NCI-H226 (cell line): ENCODE measurements at regions not wholly inside any gene's neighbourhood (a gene's known extent, or its start where the extent isn't known, plus 50 kb on each side); places are given as distances from the start of the nearest gene placed in this dataset.
"Not testable (repeated sequence)": the region's sequence is repeated elsewhere in the genome, so short reads cannot be mapped to it uniquely, and the experiment has no call there.

Experiments used
- DNase-seq: peaks from one replicate; pipeline ENCODE4 v3.0.0-alpha.2; 2015

DNA sequence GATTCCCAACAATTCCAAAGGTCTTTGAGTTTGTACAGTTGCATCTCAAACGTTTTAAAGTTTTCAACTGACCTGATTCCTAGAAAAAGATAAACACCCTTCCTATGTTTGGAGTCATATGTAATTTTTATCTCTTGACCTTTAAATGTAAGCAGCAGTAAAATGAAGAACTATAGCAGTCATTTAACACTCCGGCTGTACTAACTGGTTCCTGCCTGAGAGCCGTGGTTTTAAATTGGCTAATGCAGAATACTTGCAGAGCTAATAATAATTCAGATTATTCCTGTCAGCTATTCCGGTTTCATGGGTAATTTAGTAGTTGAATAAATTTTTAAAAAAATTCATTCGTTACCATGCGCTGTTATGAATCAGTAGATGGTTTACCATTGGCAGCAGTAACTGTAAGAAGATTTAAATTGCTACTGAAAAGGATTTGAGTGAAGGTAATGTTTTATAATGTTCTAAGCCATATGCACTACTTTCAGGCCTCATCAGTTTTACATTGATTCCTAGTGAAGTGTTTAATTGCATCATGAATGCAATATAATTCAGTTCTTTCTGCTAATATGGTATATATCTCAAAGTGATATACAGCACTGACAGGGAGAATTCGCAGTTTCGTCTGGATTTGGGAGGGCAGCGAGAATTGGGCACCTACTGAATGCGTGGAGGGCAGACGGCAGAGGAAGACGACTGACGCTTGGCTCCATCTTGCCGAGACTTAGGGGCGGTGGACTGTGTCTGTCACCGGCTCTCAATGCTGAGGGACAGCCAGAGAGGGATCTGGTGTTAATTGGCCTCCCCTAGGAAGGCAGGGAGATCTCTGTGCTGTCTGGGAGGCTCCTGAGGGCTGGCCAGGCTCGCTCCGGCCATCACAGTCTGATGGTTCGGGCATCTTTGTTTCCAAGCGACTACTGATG is 217.7 kb downstream of the PHETA1 start:
- no peak for DNase-seq

DNA sequence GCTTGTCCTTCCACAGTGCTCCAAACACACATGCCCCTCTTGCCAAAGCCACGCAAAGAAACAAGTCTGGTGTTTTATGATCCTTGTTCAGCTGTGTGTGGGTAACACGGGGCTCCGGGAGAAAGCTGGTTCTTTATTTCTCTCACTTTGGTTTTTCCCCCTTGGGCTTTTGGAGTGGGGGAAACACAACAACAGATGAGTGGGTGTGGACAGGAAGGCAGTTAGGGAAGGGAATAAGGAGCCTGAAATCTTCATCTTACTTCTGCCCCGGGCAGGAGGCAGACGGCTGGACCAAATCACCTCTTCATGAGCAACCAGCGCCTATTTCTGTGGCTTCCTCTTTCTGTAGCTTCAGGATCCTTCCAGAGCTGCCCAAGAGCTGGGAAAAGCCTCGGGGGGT is 218.5 kb downstream of the PHETA1 start:
- DNase-seq: no peak

DNA sequence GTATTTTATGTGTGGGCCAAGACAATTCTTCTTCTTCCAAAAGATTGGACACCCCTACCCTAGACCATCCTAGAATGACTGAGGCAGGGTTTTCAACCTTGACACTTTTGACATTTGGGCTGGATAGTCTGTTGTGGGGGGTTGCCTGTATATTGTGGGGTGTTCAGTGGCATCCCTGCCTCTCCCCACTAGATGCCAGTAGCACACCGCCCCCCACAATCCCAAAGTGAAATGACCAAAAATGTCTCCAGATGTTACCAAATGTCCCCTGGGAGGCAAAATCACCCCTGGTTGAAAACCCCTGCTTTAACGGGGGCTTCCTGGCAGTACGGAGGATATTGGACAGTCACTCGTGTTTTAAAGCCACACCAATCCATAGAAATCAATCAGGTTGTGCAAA is 219.6 kb downstream of the PHETA1 start:
- DNase-seq: no peak

DNA sequence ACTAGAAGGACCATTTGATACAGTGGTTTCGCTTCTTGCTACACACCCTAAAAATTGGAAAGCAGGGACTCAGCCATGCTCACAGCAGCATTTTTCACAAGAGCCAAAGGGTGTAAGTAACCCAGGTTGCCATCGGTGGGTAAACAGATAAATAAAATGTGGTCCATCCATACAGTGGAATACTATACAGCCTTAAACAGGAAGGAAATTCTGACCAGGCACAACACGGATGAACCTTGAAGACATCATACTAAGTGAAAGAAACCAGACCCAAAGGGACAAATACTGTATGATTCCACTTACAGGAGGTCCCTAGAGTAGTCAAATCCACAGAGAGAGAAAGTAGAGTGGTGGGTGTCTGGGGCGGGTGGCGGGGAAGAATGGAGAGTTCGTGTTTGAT is 220.9 kb downstream of the PHETA1 start:
- no peak for DNase-seq

DNA sequence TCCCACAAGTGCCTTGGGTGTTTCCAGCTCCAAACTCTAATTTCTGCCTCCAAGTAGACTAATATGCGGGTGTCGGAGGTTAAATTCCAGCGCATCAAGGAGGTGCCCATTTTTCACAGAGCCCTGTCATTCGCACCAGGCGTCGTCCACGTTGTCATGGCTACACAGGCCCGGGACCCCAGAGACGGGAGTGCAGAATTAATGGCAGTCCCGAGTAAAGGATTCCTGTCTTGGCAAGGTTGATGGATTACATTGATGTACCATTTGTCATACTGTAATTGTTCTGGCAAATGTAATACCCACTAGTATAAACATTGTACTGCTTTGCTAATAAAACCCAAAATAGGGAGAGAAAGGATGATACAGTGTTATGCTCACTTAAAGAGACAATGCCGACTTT is 222.9 kb upstream of the MYL2 start:
- DNase-seq: no peak

DNA sequence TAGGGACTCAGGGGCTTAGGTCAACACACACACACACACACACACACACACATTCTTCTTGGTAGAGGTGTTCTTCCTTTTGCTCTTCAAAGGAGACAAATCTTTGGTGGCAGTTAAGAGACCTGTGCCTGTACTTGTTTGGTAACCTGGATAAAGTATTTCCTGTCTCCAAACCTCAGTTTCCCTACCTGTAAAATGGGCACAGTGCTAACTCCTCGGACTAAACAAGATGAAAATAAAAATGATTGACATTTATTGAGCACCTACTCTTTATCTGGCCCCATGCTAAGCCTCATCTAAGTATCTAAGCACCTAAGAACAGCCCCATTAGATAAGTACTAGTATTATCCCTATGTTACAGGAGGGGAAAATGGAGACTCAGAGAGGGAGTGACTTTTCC is 220.8 kb upstream of the MYL2 start:
- no peak for DNase-seq

DNA sequence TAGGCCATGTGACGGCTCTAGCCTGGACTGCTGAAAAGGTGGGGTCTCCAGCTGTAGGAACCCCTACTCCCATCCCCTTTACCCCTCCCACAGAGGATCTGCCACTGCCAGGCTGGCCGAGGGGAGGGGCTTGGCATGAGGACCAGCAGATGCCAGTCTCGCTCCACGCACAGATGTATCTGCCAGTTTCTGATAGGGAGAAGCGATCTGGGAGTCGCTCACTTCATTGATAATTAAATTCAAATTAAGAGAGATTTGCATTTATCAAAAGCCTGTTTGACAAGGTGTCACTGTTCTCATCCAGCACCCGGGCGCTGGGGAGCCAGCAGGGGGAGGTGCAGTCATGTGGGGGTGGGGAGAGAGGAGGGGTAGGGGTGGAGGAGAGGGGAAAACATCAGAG is 217.6 kb upstream of the MYL2 start:
- DNase-seq: no peak

DNA sequence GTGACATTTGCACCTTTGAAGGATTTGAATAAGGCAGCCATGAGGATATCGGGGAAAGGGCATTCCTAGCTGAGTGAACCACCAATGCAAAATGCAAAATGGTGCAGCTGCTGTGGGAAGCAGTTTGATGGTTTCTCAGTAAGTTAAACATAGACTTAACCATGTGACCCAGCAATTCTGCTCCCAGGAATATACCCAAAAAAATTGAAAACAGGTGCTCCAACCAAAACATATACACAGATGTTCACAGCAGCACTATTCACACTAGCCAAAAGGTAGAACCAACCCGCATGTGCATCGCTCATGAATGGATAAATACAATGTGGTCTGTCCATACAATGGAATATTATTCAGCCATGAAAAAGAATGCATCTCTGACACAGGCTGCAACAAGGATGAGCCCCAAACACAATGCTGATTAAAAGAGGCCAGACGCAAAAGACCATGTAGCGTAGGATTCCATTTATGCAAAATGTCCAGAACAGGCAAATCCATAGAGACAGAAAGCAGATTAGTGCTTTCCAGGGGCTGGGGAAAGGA is 215.0 kb upstream of the MYL2 start:
- DNase-seq: no peak

DNA sequence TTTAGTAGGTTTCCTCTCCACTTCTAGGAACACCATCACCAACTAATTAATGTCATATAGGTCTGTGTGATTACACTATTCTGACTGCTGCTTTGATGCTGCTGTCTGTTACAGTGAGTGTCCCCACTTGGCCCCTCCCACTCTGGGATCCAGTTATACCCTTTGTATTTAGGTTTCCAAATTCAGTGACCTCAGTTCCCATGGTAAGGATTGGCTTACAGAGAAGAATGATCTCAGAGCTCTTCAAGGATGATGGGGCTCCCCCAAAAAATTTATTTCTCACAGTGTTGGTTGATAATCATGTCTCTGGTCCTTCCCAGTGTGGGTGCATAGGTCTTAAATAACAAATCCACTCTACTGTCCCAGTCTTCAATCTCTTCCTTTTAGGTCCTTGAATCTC is 210.0 kb upstream of the MYL2 start:
- no peak for DNase-seq

DNA sequence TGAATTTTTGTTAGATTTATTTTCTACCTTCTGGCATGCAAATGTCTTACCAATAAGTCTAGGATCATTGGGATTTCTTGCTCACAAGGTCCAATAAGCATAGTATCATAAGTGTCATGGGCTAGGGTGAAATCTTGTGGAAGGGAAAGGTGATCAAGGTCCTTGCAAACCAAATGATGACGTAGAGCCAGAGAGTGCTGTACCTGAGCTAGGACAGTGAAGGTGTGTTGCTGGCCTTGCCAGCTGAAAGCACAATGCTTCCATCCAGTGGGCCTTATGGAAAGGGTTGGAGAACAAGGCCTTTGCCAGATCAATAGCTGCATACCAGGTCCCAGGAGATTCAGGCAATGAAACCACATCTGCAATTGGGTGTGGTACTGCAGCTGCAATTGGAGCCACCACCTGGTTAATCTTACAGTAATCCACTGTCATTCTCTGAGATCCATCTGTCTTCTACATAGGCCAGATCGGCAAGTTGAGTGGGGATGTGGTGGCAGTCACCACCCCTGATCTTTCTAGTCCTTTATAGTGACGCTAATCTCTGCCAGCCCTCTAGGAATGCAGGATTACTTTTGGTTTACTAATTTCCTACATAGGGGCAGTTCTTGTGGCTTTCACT is 208.9 kb upstream of the MYL2 start:
- DNase-seq: no peak

DNA sequence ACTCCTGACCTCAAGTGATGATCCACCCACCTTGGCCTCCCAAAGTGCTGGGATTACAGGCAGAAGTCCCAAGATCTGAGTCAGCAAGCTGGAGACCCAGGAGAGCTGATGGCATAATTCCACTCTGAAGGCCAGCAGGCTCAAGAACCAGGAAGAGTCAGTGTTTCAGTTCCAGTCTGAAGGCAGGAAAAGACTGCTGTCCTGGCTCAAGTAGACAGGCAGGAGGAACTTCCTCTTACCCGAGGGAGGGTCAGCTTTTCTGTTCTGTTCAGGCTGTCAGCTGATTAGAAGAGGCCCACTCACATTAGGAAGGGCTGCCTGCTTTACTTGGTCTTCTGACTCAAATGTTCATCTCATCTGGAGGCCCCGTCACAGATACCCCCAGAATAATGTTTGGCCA is 206.0 kb upstream of the MYL2 start:
- no peak for DNase-seq

DNA sequence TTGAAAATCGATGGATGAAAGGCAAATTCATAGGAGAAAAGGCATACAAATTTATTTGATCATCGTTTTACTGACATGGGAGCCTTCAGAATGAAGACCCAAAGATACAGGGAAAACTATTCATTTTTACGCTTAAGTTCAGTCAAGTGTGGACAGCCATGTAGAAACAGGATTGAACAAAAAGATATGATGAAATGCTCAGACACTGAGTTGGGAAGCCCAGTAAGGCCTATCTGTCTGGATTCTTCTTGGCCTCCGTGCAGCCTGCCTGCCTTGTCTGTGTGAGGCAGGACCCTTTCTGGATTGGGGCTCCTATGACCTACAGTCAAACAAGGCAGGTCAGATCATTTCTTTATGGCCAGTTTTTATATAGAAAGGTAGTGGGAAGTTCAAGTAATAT is 203.8 kb upstream of the MYL2 start:
- DNase-seq: no peak

DNA sequence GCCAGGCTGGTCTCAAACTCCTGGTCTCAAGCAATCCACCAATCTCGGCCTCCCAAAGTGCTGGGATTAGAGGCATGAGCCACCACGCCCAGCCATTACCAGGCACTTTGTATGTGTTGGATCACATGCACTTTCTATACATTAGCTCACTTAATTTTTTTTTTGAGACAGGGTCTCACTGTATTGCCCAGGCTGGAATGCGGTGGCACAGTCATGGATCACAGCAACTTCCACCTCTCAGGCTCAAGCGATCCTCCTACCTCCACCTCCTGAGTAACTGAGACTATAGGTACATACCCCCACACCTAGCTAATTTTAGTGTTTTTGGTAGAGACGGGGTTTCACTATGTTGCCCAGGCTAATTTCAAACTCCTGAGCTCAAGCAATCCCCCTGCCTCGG is 203.0 kb upstream of the MYL2 start:
- DNase-seq: no peak

DNA sequence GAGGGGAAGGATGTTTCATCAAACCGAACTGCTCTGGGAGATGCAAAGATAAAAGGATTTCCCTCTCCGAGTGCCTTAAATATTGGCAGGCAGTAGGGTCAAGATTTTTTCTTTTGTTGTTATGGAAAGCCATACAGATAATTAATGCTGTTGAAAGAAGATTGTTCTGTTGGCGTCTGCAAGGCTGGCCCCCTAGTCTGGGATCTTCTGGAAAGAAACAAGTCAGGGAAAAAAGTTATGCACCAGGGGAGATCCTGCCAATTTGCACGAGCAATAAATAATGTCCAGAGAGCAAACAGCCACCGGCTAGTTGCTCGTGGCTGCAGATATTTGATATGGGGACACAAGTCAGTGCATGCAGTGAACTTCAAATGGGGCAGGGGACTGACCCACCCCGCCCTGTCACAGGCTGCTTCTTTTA is 202.1 kb upstream of the MYL2 start:
- DNase-seq: no peak

DNA sequence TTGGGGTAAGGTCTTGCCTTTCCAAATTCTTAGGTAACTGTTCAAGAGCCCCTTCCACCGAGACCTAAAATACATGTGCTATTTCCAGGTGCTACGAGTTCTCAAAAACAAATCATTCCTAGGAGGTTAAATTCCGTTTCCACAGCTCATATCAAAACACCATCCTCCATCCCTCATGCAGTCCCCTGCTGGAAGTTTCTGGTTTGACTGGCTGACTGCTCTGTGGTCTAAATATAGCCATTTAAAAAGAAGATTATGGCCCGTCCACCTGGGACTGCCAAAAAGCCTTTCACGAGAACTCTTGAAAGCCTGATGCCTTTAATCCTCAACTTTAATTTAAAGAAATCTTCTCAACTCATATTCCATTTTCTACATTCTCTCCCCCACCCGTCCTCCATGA is 201.5 kb upstream of the MYL2 start:
- DNase-seq: no peak

DNA sequence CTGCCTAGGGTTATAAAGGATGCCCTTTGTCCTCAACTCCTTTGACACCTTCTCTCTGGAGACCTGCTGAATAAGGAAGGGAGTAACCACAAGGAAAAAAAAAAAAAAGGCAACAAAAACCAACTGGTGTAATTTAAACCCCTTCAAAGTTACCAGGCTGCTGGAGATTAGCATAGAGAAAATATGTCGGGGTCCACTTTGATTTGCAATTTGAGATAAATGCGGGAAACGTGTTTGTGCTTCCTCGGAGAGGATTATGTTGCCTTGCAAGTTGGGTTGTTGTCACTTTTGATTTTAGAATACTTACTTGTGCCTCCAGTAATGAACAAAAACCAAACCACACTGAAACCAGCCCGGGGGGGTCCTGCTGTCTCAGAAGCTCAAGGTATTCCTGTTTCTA is 200.2 kb upstream of the MYL2 start:
- no peak for DNase-seq

DNA sequence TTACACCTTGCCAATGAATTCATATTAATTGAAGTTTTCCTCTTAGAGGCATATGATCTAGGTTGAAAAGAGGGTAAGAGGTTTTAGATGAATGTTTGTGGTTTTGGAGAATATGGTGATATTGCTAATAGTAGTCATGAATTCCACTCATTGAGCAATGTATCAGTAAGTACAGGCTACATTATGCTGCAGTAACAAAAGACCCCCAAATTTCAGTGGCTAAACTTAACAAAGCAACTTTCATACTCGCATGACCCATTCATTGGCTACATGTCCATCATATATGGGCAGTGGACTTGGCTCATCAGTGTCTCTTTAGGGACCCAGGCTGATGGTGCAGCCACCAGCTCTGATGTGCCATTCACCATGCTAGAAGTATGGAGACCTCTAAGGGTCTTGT is 196.6 kb upstream of the MYL2 start:
- no peak for DNase-seq

DNA sequence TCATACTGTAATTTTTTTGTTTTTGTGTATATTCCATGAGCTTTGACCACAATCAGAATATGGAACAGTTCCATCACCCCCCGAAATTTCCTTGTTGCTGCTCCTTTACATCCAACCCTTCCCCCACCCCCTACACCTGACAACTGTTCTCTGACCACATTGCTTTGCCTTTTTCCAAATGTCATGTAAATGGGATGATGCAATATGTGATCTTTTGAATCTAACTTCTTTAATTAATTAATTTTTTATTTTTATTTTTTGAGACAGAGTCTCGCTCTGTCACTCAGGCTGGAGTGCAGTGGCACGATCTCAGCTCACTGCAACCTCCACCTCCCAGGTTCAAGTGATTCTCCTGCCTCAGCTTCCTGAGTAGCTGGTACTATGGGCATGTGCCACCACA is 192.9 kb upstream of the MYL2 start:
- DNase-seq: not testable (repeated sequence)

DNA sequence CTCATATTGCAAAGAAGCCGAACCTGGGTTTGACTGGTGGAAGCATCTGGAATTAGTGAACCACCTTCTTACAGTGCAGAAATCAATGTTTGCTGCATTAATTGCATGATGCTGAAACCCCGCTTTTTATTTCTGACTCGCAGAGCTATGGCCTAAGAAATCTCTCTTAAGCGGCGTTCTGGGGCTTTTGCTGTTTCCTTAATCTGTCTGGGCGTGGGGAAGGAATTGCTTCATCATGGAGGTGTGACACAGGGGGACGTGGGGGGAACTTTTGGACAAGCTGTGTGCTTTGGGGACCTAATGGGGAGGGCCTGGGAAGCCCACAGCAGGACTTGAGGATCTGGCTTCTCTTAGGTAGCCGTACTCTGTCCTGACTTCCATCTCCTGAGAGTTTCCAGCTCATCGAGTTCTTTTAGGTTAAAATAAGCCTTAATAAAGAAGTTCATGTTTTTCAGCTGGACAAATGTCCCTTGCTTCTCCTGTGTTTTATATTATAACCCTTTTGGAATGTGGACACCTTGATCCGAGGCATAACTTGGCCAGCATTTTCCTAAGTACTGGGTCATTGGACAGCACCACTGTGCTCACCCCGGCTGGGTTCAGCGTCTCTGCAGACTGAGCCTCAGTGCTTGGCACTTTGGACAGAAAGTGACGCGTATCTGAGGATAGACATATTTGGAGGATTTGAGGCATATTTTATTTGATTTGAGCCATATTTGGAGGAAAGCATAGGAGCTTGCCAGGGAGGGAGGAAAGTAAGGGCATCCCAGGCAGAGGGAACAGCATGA is 192.1 kb upstream of the MYL2 start:
- no peak for DNase-seq

DNA sequence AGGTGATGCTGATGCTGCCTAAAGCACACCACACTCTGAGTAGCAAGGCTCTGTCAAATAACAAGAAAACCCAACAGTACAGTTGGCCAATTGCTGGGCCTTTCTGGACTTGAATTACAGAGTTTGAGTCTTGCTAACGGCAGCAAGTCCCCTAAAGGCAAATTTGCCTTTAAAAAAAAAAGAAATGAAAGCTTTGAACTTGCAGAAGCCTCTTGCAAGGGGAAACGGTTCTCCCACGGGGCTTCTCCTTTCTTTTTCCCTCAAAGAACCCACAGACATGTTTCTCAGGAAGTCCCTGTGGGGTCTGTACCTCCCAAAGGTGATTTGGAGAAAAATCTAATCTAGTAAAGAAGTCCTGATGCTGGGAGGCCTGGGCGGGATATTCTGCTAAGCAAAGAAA is 191.3 kb upstream of the MYL2 start:
- DNase-seq: no peak

DNA sequence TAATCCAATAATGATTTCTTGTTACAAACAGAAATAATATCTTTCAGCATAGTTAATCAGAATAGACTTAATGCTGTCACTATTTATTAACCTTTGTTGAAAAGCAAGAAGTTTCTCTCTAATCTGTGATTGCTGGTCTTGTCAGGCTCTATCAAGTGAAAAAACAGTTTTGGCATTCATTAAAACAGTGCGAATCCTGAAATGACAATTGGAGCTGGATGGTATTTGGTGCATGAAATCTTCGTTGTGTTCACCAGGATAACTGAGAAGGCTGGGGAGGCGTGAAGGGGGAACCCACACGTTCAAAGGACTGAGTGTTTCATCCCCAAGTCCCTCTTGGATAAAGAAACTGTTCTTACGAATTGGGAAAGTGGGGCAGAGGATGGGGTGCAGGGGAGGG is 190.2 kb upstream of the MYL2 start:
- DNase-seq: no peak

DNA sequence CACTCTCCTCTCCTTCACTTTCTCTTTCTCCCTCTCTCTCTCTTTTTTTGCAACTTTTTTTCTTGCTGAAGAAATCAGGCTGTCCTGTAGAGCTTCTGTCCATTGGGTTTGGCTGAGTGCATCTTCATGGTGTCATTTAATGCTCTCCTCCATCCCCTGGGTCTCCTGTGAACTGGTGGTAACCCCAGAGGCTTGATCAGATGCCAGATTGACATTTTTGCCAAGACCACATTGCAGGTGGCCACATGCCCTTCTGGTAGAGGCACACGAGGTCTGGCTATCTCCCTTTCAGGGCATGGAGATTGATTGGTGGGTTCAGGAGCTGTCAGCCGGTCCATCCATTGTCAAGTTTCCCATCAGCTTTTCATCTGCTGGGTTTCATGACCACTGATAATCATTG is 188.3 kb upstream of the MYL2 start:
- DNase-seq: no peak

DNA sequence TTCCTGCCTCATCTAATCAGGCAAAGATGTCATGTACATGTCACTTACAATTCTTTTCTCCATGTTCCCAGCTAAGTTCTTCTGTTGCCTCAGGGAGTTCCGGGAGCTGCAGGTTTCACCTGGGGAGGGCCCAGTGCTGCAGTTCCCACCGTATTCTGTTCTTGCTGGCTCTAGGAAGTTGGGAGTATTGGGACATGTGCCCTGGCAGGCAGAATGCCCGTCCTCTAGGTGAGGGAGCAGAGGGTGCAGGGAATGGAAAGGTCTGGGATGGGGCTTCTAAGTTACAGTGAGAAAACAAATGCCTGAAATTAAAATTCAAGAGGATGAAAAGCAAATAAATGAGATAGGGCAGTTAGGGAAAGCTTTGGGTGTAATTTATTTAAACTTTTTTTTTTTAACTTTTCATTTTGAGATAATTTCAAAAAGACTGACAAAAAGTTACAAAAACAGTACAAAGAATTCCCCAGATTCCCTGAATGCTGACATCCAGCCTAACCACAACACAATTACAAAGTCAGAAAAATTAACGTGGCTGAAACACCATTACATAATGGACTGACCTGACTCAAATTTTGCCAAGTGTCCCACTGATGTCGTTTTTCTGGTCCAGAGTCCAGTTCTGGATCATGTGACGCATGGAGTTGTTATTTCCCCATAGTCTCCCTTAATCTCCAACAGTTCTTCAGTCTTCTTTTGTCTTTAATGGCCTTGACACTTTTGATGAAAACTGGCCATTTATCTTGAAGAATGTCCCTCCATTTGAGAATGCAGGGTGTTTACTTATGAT is 187.2 kb upstream of the MYL2 start:
- DNase-seq: no peak
